ENCODE measurements at regions not wholly inside any gene's neighbourhood (a gene's known extent, or its start where the extent isn't known, plus 50 kb on each side); places are given as distances from the start of the nearest gene placed in this dataset.

GRCh38 chr4:53734182-53734581, 142.9 kb upstream of the LNX1 start:
- no peak for TF ChIP-seq POLR2A (IDR thresholded peaks at IDR 0.05; ENCODE audit: low read length)
- TF ChIP-seq GATA1 (IDR thresholded peaks at IDR 0.05; ENCODE audit: low read depth, low read length) = no peak

Data from erythroblast (primary cell).